GM23248 (cell line): ENCODE measurements at regions not wholly inside any gene's neighbourhood (a gene's known extent, or its start where the extent isn't known, plus 50 kb on each side); places are given as distances from the start of the nearest gene placed in this dataset.

ENCODE experiments used
- DNase-seq: peaks from one replicate; pipeline ENCODE4 v3.0.0-alpha.2; 2015
- H2AFZ ChIP-seq: fragments of 200-600 bp; sonication (generic); 2 replicates; pipeline ENCODE4 v1.6.1; 2016; ENCODE audit warnings: antibody characterized with exemption
- H3F3A ChIP-seq: fragments of 200-600 bp; sonication (generic); 2 replicates; pipeline ENCODE4 v1.6.1; 2016; ENCODE audit warnings: mild to moderate bottlenecking, antibody characterized with exemption, mixed run types; ENCODE audit not compliant: insufficient read depth
- H3K27ac ChIP-seq: fragments of 200-600 bp; sonication (generic); 2 replicates; pipeline ENCODE4 v1.5.1; 2016; ENCODE audit warnings: mild to moderate bottlenecking
- H3K27me3 ChIP-seq: fragments of 200-600 bp; sonication (generic); replicated peaks from 2 replicates; pipeline ENCODE4 v1.6.1; 2016; ENCODE audit warnings: mild to moderate bottlenecking; ENCODE audit not compliant: insufficient read depth
- H3K36me3 ChIP-seq: fragments of 200-600 bp; sonication (generic); 2 replicates; pipeline ENCODE4 v1.6.1; 2016; ENCODE audit warnings: low read depth, mild to moderate bottlenecking
- H3K4me1 ChIP-seq: fragments of 200-600 bp; sonication (generic); 2 replicates; pipeline ENCODE4 v1.6.1; 2016; ENCODE audit warnings: mild to moderate bottlenecking; ENCODE audit not compliant: insufficient read depth
- H3K4me2 ChIP-seq: fragments of 200-600 bp; sonication (generic); one replicate; pipeline ENCODE4 v1.6.1; 2016; ENCODE audit warnings: mild to moderate bottlenecking; ENCODE audit not compliant: unreplicated experiment
- H3K4me3 ChIP-seq: fragments of 200-600 bp; sonication (generic); 2 replicates; pipeline ENCODE4 v1.5.1; 2016; ENCODE audit warnings: mild to moderate bottlenecking
- H3K79me2 ChIP-seq: fragments of 200-600 bp; sonication (generic); 2 replicates; pipeline ENCODE4 v1.6.1; 2016; ENCODE audit warnings: mild to moderate bottlenecking; ENCODE audit not compliant: insufficient read depth
- H3K9ac ChIP-seq: fragments of 200-600 bp; sonication (generic); 2 replicates; pipeline ENCODE4 v1.6.1; 2016; ENCODE audit warnings: mild to moderate bottlenecking
- H3K9me2 ChIP-seq: fragments of 200-600 bp; sonication (generic); 2 replicates; pipeline ENCODE4 v1.6.1; 2016; ENCODE audit warnings: mixed run types, mild to moderate bottlenecking, moderate library complexity; ENCODE audit not compliant: insufficient read depth
- H3K9me3 ChIP-seq: fragments of 200-600 bp; sonication (generic); one replicate; pipeline ENCODE4 v1.6.1; 2017; ENCODE audit warnings: low read depth
- H4K20me1 ChIP-seq: fragments of 200-600 bp; sonication (generic); 2 replicates; pipeline ENCODE4 v1.6.0; 2016; ENCODE audit not compliant: insufficient read depth
- EZH2 ChIP-seq: fragments of 200-600 bp; sonication (generic); IDR thresholded peaks from 2 replicates; pipeline ENCODE4 v1.6.1; 2018; ENCODE audit warnings: antibody characterized with exemption, mild to moderate bottlenecking; ENCODE audit not compliant: insufficient read depth, poor library complexity, severe bottlenecking
- EZH2phosphoT487 ChIP-seq: fragments of 200-600 bp; sonication (generic); IDR thresholded peaks from 2 replicates; pipeline ENCODE4 v1.6.1; 2018; ENCODE audit warnings: antibody characterized with exemption, moderate library complexity, mild to moderate bottlenecking, low read depth; ENCODE audit not compliant: insufficient read depth
- WGBS, 2 experiments: methylation state at CpG; one replicate each; pipeline ENCODE4 v1.1.6; 2015 to 2017; ENCODE audit warnings: low lambda C conversion rate in 2 of 2, low coverage in 1 of 2; ENCODE audit errors: missing lambda C conversion rate in 2 of 2; 5-methylcytosine and 5-hydroxymethylcytosine counted together
- in situ Hi-C: fragments of 300-500 bp; cut with MboI; formaldehyde crosslinking; loops from 2 replicates; pipeline ENCODE4 v1.15.0; 2020

DNA sequence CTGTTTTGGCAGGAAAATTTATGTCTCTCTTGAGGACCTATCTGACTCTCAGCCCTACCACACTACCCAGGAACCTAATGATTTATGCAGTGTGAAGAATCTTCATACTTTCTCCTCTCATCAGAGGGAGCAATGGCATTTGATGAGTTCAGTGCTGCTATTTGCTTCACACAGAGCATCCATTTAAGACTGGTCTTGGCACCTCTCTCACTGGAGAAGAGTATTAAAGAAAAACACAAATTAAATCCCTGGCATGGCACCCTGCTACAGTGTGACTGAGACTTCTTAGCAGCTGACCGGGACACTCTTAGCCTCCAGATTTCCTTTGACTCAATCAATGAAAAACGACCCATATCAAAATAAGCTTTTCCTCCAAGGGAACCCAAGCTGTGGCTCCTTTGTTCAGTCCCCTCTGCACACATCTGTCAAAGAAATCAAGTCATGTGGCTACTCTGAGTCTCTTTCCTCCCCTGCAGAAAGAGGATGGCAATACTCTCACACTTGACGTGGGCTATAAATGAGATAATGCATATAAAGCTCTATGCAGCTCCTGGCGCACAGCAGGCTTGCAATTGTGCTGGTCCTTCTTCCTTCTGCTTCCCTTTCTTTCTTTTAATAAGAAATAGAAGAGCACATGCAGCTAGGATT lies 186.1 kb upstream of the E2F8 start:
- Histone ChIP-seq H2AFZ (no peak overlapping the region), H4K20me1 (no peaks in the 10 kb centered on the region), H3K9me3 (no peaks in the 10 kb centered on the region), H3K9me2 (no peaks in the 10 kb centered on the region), H3K4me2 (no peak overlapping the region), H3K27ac (no peak overlapping the region), H3K36me3 (no peaks in the 10 kb centered on the region), H3F3A (peaks cover 3% of the 10 kb centered on the region), H3K9ac (no peak overlapping the region), H3K4me3 (no peak overlapping the region), H3K79me2 (no peaks in the 10 kb centered on the region), H3K27me3 (no peaks in the 10 kb centered on the region), H3K4me1 (peaks cover 13% of the 10 kb centered on the region)
- in situ Hi-C loops: no loop called here
- no peak for DNase-seq
- TF ChIP-seq EZH2phosphoT487: no peak
- TF ChIP-seq EZH2: no peak
- WGBS, 2 experiments: 65 to 77% methylated on average over 4 of the region's 4 CpGs

DNA sequence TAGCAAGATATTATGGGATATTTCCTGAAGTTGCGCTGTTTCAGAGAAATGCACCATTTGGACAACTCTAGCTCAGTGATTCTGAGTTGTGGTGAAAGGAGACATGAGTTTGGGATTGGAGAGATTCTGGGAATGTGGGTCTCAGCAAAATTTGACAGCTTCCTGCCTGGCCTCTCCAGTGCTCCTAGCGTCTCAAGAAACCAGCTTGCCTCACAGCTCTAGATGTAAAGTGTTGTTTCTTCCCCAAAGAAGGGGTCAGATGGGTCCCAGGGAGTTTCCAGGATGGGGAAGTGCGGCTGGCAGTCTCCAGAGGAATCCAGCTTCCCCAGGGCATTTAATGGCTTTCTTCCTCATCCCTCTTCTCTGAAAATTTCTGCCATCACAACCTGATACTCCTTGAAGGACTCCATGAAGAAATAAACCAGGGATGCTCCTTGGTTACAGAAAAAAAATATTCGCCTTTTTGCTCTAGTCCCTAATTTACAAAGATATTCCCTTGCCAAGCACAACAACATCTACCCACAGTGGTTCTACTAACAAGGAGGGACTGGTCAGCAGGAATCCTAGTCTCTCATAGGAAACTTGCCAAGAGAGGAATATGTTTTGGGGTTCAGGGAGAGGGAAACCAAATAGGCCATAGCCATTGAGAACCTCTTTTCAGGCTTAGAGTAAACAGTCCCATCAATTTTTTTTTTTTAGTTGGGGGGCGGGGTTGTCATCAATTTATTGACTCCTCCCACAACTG lies 185.4 kb upstream of the E2F8 start:
- 83 to 90% methylated on average over 5 of the region's 5 CpGs for whole genome bisulfite sequencing, 2 experiments
- no peaks in the 10 kb centered on the region for H3F3A ChIP-seq
- TF ChIP-seq EZH2: no peak
- TF ChIP-seq EZH2phosphoT487: no peak
- H3K79me2 ChIP-seq: no peaks in the 10 kb centered on the region
- no peak overlapping the region for H3K9ac ChIP-seq
- 0 out of 2 replicates have a peak, but pooled peaks cover 8% of the 10 kb centered on the region for H3K4me1 ChIP-seq
- in situ Hi-C loops: no loop called here
- no peak overlapping the region for H2AFZ ChIP-seq
- H4K20me1 ChIP-seq: no peaks in the 10 kb centered on the region
- no peaks in the 10 kb centered on the region for H3K9me2 ChIP-seq
- DNase-seq: no peak
- H3K4me3 ChIP-seq: no peak overlapping the region
- no peak overlapping the region for H3K4me2 ChIP-seq
- no peak overlapping the region for H3K27ac ChIP-seq
- no peaks in the 10 kb centered on the region for H3K27me3 ChIP-seq
- no peaks in the 10 kb centered on the region for H3K9me3 ChIP-seq
- no peaks in the 10 kb centered on the region for H3K36me3 ChIP-seq

DNA sequence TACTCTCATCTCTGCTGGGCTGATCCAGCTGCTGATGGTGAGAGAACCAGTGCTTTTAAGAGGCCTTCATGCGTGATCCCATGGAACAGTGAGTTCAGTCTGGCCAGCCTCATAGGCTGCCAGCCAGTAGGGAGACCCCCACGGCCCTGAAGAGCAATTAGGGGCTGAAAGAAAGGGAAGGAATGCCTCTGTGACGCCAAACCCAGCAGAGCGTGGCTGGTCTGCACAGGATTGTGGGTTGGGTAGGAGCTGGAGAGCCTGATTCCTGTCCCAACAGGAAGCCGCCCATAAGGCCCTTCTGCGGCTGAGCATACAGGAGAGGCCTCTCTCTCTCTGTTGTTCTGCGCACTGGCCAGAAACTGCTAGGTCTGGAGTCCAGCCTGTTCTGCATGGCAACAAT lies 181.5 kb upstream of the E2F8 start:
- 94 to 95% methylated on average over 7 of the region's 7 CpGs for WGBS, 2 experiments

DNA sequence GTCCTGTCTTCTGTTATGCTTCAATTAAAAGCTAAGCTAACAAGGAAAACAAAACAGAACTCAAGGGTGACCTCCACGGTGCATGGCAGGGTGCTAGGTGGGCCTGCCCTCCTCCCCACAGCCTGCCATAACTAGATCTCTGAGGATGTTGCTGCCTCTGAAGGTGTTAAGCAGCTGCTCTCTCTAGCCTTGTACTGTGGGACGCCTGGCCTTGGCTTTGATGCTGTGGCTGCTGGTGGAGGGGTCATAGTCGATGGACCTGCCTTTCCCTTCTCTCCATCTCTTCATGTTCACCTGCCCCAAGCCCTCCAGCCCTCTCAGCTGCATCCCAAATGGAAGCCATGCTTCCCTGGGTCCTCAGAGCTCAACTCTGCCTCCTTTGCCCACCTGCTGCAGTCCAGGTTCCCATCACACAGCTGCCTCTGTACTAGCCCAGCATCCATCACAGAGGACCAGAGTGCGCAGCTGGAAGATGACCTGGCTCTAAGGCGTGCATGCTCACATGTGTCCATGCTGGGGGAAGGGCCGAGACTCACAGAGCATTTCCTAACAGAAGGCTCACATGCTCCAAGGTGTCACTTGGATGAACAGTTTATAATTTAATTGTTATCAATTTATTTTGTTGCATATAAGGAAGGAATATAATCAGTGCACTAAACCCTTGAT lies 180.3 kb upstream of the E2F8 start:
- 49 to 51% methylated on average over 6 of the region's 6 CpGs for WGBS, 2 experiments
- Histone ChIP-seq H3F3A (peaks cover 18% of the 10 kb centered on the region), H3K4me3 (no peak overlapping the region), H3K4me1 (peaks cover 15% of the 10 kb centered on the region), H3K36me3 (no peaks in the 10 kb centered on the region), H3K27ac (no peak overlapping the region), H3K4me2 (no peak overlapping the region), H4K20me1 (no peaks in the 10 kb centered on the region), H2AFZ (no peak overlapping the region), H3K9me2 (no peaks in the 10 kb centered on the region), H3K9me3 (no peaks in the 10 kb centered on the region), H3K27me3 (no peaks in the 10 kb centered on the region), H3K9ac (no peak overlapping the region), H3K79me2 (no peaks in the 10 kb centered on the region)
- DNase-seq: no peak
- in situ Hi-C loops: no loop called here
- TF ChIP-seq EZH2phosphoT487: no peak
- TF ChIP-seq EZH2: no peak

More for the DNA sequence above, 181.5 kb upstream of the E2F8 start:
- Histone ChIP-seq H3F3A (peaks cover 18% of the 10 kb centered on the region), H4K20me1 (no peaks in the 10 kb centered on the region), H3K27me3 (no peaks in the 10 kb centered on the region), H3K27ac (no peak overlapping the region), H2AFZ (no peak overlapping the region), H3K9me3 (no peaks in the 10 kb centered on the region), H3K4me3 (no peak overlapping the region), H3K79me2 (no peaks in the 10 kb centered on the region), H3K4me1 (peaks cover 15% of the 10 kb centered on the region), H3K36me3 (no peaks in the 10 kb centered on the region), H3K9ac (no peak overlapping the region), H3K4me2 (no peak overlapping the region), H3K9me2 (no peaks in the 10 kb centered on the region)
- no peak for TF ChIP-seq EZH2phosphoT487
- TF ChIP-seq EZH2: no peak
- in situ Hi-C loops: no loop called here
- no peak for DNase-seq
